GM12878 (cell line): ENCODE measurements at regions not wholly inside any gene's neighbourhood (a gene's known extent, or its start where the extent isn't known, plus 50 kb on each side); places are given as distances from the start of the nearest gene placed in this dataset.

Experiments
- ATAC-seq: fragments of 200-7000 bp; cut with Tn5 transposase; 3 replicates; pipeline ENCODE4 v1.9.1; 2020; ENCODE audit warnings: mild to moderate bottlenecking, moderate library complexity
- BruUV-seq: library from RNA; stranded (reverse); fragments of 400-500 nt; replicated peaks from 2 replicates; lab custom pipeline; 2021; lab: Mats Ljungman, UMichigan
- CTCF ChIA-PET: fragments of 300-600 bp; sonication (Branson Sonifier 250); formaldehyde crosslinking; extraction: SDS; loops from one replicate; lab custom pipeline; 2021; ENCODE audit warnings: inconsistent platforms; lab: Yijun Ruan, JAX
- POLR2A ChIA-PET: fragments of 350-600 bp; formaldehyde crosslinking; extraction: SDS; loops from one replicate; lab custom pipeline; 2021; ENCODE audit warnings: inconsistent platforms; lab: Charles Lee
- RAD21 ChIA-PET: fragments of 300-600 bp; sonication (Branson Sonifier 250); formaldehyde crosslinking; loops from one replicate; lab custom pipeline; 2023; ENCODE audit warnings: antibody characterized with exemption; ENCODE audit not compliant: unreplicated experiment; lab: Charles Lee
- SMC1A ChIA-PET: fragments of 300-600 bp; sonication (Branson Sonifier 250); formaldehyde crosslinking; loops from one replicate; lab custom pipeline; 2023; ENCODE audit not compliant: unreplicated experiment, uncharacterized antibody; lab: Charles Lee
- DNase-seq: peaks from one replicate; pipeline ENCODE4 v3.0.0-alpha.2; 2011; ENCODE audit warnings: low read depth, low spot score
- FAIRE-seq: peaks from 3 replicates; lab custom pipeline; 2011; peaks lifted over from hg19 to GRCh38; lab: Jason Lieb, UNC
- H2AFZ ChIP-seq: 2 replicates; pipeline ENCODE4 v1.6.0; 2011; ENCODE audit warnings: low read depth, low read length, control low read depth; ENCODE audit not compliant: control insufficient read depth
- H3K27ac ChIP-seq: 2 replicates; pipeline ENCODE4 v1.5.1; 2011; ENCODE audit warnings: control low read depth; ENCODE audit not compliant: control insufficient read depth, insufficient read depth
- H3K27me3 ChIP-seq, 2 experiments: replicated peaks in 1 of 2; 2 replicates each; pipeline versions ENCODE4 v1.6.0 to v1.6.1; 2011; ENCODE audit warnings: low read length in 1 of 2; ENCODE audit not compliant: control insufficient read depth in 2 of 2, insufficient read depth in 2 of 2
- H3K36me3 ChIP-seq, 2 experiments: 2 replicates each; pipeline ENCODE4 v1.5.1; 2011; ENCODE audit warnings: low read length in 1 of 2; ENCODE audit not compliant: control insufficient read depth in 2 of 2, insufficient read depth in 2 of 2
- H3K4me1 ChIP-seq: 2 replicates; pipeline ENCODE4 v1.6.1; 2011; ENCODE audit warnings: mild to moderate bottlenecking, low read length, moderate library complexity, mixed read lengths; ENCODE audit not compliant: control insufficient read depth, insufficient read depth
- H3K4me2 ChIP-seq: 2 replicates; pipeline ENCODE4 v1.6.0; 2011; ENCODE audit warnings: control low read depth; ENCODE audit not compliant: control insufficient read depth, insufficient read depth
- H3K4me3 ChIP-seq: fragments of 200-600 bp; sonication (generic); 2 replicates; pipeline ENCODE4 v1.5.1; 2016
- H3K79me2 ChIP-seq: 2 replicates; pipeline ENCODE4 v1.6.0; 2011; ENCODE audit warnings: low read length; ENCODE audit not compliant: control insufficient read depth, insufficient read depth
- H3K9ac ChIP-seq: 2 replicates; pipeline ENCODE4 v1.8.0; 2011; ENCODE audit warnings: low read length, control low read depth, mixed read lengths; ENCODE audit not compliant: control insufficient read depth, insufficient read depth
- H3K9me3 ChIP-seq: replicated peaks from 3 replicates; pipeline ENCODE4 v1.5.1; 2011; ENCODE audit warnings: mild to moderate bottlenecking, low read length; ENCODE audit not compliant: control insufficient read depth, insufficient read depth
- H4K20me1 ChIP-seq: 2 replicates; pipeline ENCODE4 v1.6.0; 2011; ENCODE audit not compliant: control insufficient read depth, insufficient read depth
- MEF2A ChIP-seq: IDR thresholded peaks from 2 replicates; pipeline ENCODE4 v1.6.1; 2011; ENCODE audit warnings: low read depth, mild to moderate bottlenecking, low read length, moderate library complexity; ENCODE audit not compliant: insufficient read depth
- SUZ12 ChIP-seq: fragments of 200-600 bp; sonication (generic); IDR thresholded peaks from one replicate; pipeline ENCODE4 v1.6.1; 2018; ENCODE audit warnings: antibody characterized with exemption, mild to moderate bottlenecking; ENCODE audit not compliant: unreplicated experiment
- WGBS: methylation state at CpG from one replicate; pipeline ENCODE4 v1.1.6; 2016; ENCODE audit warnings: low lambda C conversion rate; ENCODE audit not compliant: insufficient replicate concordance, insufficient coverage; ENCODE audit errors: missing lambda C conversion rate; 5-methylcytosine and 5-hydroxymethylcytosine counted together
- in situ Hi-C: fragments of 300-500 bp; cut with MboI; formaldehyde crosslinking; loops from 9 replicates; pipeline ENCODE4 v1.14.3; 2018; ENCODE audit warnings: mixed read lengths
- intact Hi-C: fragments of 100-400 bp; cut with micrococcal nuclease; formaldehyde crosslinking; loops from one replicate; pipeline ENCODE4 v1.14.2; 2022; ENCODE audit not compliant: unreplicated experiment
- TF ChIP-seq, protein P1 (sequence below): fragments of 450-650 bp; IDR thresholded peaks from 2 replicates; pipeline ENCODE4 v1.6.1; 2017; ENCODE audit warnings: mild to moderate bottlenecking, moderate library complexity

DNA sequence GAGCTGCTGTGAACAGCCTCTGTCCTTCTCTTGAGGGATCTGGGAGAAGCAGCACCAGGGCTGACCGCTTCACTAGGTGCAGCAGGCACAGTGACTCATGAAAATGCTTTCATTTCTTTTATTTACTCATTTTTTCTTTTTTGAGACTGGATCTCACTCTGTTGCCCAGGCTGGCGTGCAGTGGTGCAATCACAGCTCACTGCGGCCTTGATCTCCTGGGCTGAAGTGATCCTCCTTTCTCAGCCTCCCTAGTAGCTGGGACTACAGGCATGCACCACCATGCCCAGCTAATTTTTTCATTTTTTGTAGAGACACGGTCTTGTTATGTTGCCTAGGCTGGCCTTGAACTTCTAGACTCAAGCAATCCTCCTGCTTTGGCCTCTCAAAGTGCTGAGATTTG is 216.8 kb upstream of the EEF2KMT start:
- in situ Hi-C loops (no loop called here), intact Hi-C loops (no loop called here)
- ChIA-PET POLR2A (no interaction called here), RAD21 (no interaction called here), CTCF (interaction anchor here (0.7 kb wide), 1 partner anchor 90 kb away, joined by 3 read pairs; no protein-coding TSS in a partner anchor), SMC1A (no interaction called here)
- Histone ChIP-seq H3K36me3 (no peaks in the 10 kb centered on the region), H3K9me3 (no peaks in the 10 kb centered on the region; the same call in 2 of the 3 replicates), H3K79me2 (no peaks in the 10 kb centered on the region), H3K9ac (no peak overlapping the region), H4K20me1 (no peaks in the 10 kb centered on the region), H3K4me1 (no peaks in the 10 kb centered on the region), H3K27me3 (no peaks in the 10 kb centered on the region), H3K27ac (no peak overlapping the region), H3K4me3 (no peak overlapping the region), H2AFZ (no peak overlapping the region), H3K4me2 (no peak overlapping the region)
- no peak for ATAC-seq
- no TSS peak for BruUV-seq
- FAIRE-seq = no peak
- TF ChIP-seq MEF2A = no peak
- TF ChIP-seq, protein P1, sequence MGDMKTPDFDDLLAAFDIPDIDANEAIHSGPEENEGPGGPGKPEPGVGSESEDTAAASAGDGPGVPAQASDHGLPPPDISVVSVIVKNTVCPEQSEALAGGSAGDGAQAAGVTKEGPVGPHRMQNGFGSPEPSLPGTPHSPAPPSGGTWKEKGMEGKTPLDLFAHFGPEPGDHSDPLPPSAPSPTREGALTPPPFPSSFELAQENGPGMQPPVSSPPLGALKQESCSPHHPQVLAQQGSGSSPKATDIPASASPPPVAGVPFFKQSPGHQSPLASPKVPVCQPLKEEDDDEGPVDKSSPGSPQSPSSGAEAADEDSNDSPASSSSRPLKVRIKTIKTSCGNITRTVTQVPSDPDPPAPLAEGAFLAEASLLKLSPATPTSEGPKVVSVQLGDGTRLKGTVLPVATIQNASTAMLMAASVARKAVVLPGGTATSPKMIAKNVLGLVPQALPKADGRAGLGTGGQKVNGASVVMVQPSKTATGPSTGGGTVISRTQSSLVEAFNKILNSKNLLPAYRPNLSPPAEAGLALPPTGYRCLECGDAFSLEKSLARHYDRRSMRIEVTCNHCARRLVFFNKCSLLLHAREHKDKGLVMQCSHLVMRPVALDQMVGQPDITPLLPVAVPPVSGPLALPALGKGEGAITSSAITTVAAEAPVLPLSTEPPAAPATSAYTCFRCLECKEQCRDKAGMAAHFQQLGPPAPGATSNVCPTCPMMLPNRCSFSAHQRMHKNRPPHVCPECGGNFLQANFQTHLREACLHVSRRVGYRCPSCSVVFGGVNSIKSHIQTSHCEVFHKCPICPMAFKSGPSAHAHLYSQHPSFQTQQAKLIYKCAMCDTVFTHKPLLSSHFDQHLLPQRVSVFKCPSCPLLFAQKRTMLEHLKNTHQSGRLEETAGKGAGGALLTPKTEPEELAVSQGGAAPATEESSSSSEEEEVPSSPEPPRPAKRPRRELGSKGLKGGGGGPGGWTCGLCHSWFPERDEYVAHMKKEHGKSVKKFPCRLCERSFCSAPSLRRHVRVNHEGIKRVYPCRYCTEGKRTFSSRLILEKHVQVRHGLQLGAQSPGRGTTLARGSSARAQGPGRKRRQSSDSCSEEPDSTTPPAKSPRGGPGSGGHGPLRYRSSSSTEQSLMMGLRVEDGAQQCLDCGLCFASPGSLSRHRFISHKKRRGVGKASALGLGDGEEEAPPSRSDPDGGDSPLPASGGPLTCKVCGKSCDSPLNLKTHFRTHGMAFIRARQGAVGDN = no peak
- TF ChIP-seq SUZ12 = no peak
- DNase-seq = no peak
- WGBS = 22% methylated on average over 4 of the region's 4 CpGs
